Prostate gland (tissue), 2 donors: ENCODE measurements at regions not wholly inside any gene's neighbourhood (a gene's known extent, or its start where the extent isn't known, plus 50 kb on each side); places are given as distances from the start of the nearest gene placed in this dataset.

Source experiments
- POLR2A ChIP-seq: fragments of 450-650 bp; IDR thresholded peaks from one replicate; pipeline ENCODE4 v1.6.1; 2016; ENCODE audit warnings: antibody characterized with exemption, mild to moderate bottlenecking
- POLR2AphosphoS5 ChIP-seq: sonication (generic); formaldehyde crosslinking; IDR thresholded peaks from one replicate; pipeline ENCODE4 v1.6.1; 2017; ENCODE audit warnings: antibody characterized with exemption
- TF ChIP-seq, protein P1 (sequence below), 4 experiments: fragments of 200-600 bp in 2 of 4; fragments of 450-650 bp in 2 of 4; sonication (generic) in 2 of 4; IDR thresholded peaks; 1 replicate in 3 of 4; 2 replicates in 1 of 4; pipeline ENCODE4 v1.5.1; 2016 to 2019; ENCODE audit warnings: antibody characterized with exemption in 4 of 4, mild to moderate bottlenecking in 2 of 4, moderate library complexity in 2 of 4

DNA sequence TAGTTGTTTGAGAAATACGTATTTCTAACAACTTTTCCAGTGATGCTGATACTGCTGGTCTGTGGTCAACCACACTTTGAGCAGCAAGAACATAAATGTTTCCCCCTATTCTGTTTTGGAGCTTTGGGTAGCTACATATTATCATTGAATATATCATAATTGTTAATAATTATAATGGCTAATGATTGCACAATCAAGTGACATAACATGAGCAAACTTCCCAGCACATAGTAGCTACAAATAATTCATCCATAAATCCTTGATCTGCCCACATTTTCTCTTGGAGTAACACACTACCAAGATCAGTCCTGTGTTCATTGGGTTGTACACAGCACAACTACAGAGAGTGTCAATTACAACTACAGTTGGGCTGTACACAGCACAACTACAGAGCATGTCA lies 436.3 kb upstream of the MAGEB18 start:
- TF ChIP-seq, protein P1, sequence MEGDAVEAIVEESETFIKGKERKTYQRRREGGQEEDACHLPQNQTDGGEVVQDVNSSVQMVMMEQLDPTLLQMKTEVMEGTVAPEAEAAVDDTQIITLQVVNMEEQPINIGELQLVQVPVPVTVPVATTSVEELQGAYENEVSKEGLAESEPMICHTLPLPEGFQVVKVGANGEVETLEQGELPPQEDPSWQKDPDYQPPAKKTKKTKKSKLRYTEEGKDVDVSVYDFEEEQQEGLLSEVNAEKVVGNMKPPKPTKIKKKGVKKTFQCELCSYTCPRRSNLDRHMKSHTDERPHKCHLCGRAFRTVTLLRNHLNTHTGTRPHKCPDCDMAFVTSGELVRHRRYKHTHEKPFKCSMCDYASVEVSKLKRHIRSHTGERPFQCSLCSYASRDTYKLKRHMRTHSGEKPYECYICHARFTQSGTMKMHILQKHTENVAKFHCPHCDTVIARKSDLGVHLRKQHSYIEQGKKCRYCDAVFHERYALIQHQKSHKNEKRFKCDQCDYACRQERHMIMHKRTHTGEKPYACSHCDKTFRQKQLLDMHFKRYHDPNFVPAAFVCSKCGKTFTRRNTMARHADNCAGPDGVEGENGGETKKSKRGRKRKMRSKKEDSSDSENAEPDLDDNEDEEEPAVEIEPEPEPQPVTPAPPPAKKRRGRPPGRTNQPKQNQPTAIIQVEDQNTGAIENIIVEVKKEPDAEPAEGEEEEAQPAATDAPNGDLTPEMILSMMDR (IDR thresholded peaks at IDR 0.05), result no peak
- no peak for TF ChIP-seq POLR2A
- TF ChIP-seq POLR2AphosphoS5, result no peak
